ENCODE measurements at regions not wholly inside any gene's neighbourhood (a gene's known extent, or its start where the extent isn't known, plus 50 kb on each side); places are given as distances from the start of the nearest gene placed in this dataset.

- H3K36me3 ChIP-seq = no peaks in the 10 kb centered on the region
- no peaks in the 10 kb centered on the region for H3K9me3 ChIP-seq
- TF ChIP-seq CTCF (IDR thresholded peaks at IDR 0.05; ENCODE audit: low read depth, low read length) = no peak
- DNase-seq = no peak
- no peaks in the 10 kb centered on the region for H3K4me1 ChIP-seq
- no peaks in the 10 kb centered on the region for H3K27me3 ChIP-seq
- H3K4me3 ChIP-seq (ENCODE audit: low read depth, low read length) = no peak overlapping the region
Observed at GRCh38 chr1:238279694-238280380, 389.1 kb upstream of the ZP4 start.

- no peaks in the 10 kb centered on the region for H3K9me3 ChIP-seq
- no peaks in the 10 kb centered on the region for H3K27me3 ChIP-seq
- H3K4me3 ChIP-seq (ENCODE audit: low read depth, low read length) = no peak overlapping the region
- no peak for TF ChIP-seq CTCF (IDR thresholded peaks at IDR 0.05; ENCODE audit: low read depth, low read length)
- no peak for DNase-seq
- no peaks in the 10 kb centered on the region for H3K4me1 ChIP-seq
- no peaks in the 10 kb centered on the region for H3K36me3 ChIP-seq
Observed at GRCh38 chr1:238272145-238272544, 381.4 kb upstream of the ZP4 start.

- no peak for DNase-seq
- Histone ChIP-seq H3K4me1 (no peaks in the 10 kb centered on the region), H3K4me3 (ENCODE audit: low read depth, low read length) (no peak overlapping the region), H3K9me3 (no peaks in the 10 kb centered on the region), H3K27me3 (no peaks in the 10 kb centered on the region; the same call in 1 of the 2 replicates), H3K36me3 (no peaks in the 10 kb centered on the region)
- no peak for TF ChIP-seq CTCF (IDR thresholded peaks at IDR 0.05; ENCODE audit: low read depth, low read length)
Observed at GRCh38 chr1:238265866-238266265, 375.1 kb upstream of the ZP4 start.

GRCh38 chr1:238264951-238265350 is 374.2 kb upstream of the ZP4 start:
- Histone ChIP-seq H3K4me3 (ENCODE audit: low read depth, low read length) (no peak overlapping the region), H3K9me3 (no peaks in the 10 kb centered on the region), H3K36me3 (no peaks in the 10 kb centered on the region), H3K4me1 (no peaks in the 10 kb centered on the region), H3K27me3 (no peaks in the 10 kb centered on the region; the same call in 1 of the 2 replicates)
- no peak for TF ChIP-seq CTCF (IDR thresholded peaks at IDR 0.05; ENCODE audit: low read depth, low read length)
- DNase-seq = no peak

- Histone ChIP-seq H3K4me3 (ENCODE audit: low read depth, low read length) (no peak overlapping the region), H3K27me3 (no peaks in the 10 kb centered on the region), H3K9me3 (no peaks in the 10 kb centered on the region), H3K4me1 (no peaks in the 10 kb centered on the region), H3K36me3 (no peaks in the 10 kb centered on the region)
- DNase-seq = no peak
- TF ChIP-seq CTCF (IDR thresholded peaks at IDR 0.05; ENCODE audit: low read depth, low read length) = no peak
Observed at GRCh38 chr1:238258510-238258909, 367.8 kb upstream of the ZP4 start.

GRCh38 chr1:238257018-238257621 is 366.4 kb upstream of the ZP4 start:
- Histone ChIP-seq H3K9me3 (no peaks in the 10 kb centered on the region), H3K4me3 (ENCODE audit: low read depth, low read length) (no peak overlapping the region), H3K4me1 (no peaks in the 10 kb centered on the region), H3K36me3 (no peaks in the 10 kb centered on the region), H3K27me3 (no peaks in the 10 kb centered on the region)
- DNase-seq = no peak
- no peak for TF ChIP-seq CTCF (IDR thresholded peaks at IDR 0.05; ENCODE audit: low read depth, low read length)

Measured in BE2C (cell line).